Muscle layer of colon (tissue), 2 donors: ENCODE measurements at regions not wholly inside any gene's neighbourhood (a gene's known extent, or its start where the extent isn't known, plus 50 kb on each side); places are given as distances from the start of the nearest gene placed in this dataset.
A peak's percentile ranks its signal among the peaks of the same experiment; 100 is the strongest.
"Not testable (repeated sequence)": the region's sequence is repeated elsewhere in the genome, so short reads cannot be mapped to it uniquely, and the experiment has no call there.

Experiments
- H3K27ac ChIP-seq: one replicate; pipeline ENCODE4 v1.7.0; 2013; ENCODE audit warnings: low read depth, mild to moderate bottlenecking, low read length, moderate library complexity
- H3K27me3 ChIP-seq, 2 donors: one replicate each; pipeline ENCODE4 v1.7.0; 2013; ENCODE audit warnings: low read length in 2 of 2, mild to moderate bottlenecking in 2 of 2; ENCODE audit not compliant: insufficient read depth in 2 of 2, control insufficient read depth in 1 of 2
- H3K36me3 ChIP-seq: one replicate; pipeline ENCODE4 v1.7.0; 2013; ENCODE audit warnings: mild to moderate bottlenecking, low read length; ENCODE audit not compliant: insufficient read depth
- H3K4me1 ChIP-seq: one replicate; pipeline ENCODE4 v1.7.0; 2013; ENCODE audit warnings: mild to moderate bottlenecking, low read length; ENCODE audit not compliant: insufficient read depth
- H3K4me3 ChIP-seq, 2 donors: one replicate each; pipeline ENCODE4 v1.7.0; 2013; ENCODE audit warnings: low read length in 2 of 2, low read depth in 1 of 2, mild to moderate bottlenecking in 1 of 2, moderate library complexity in 1 of 2
- H3K9ac ChIP-seq: one replicate; pipeline ENCODE4 v1.7.0; 2013; ENCODE audit warnings: low read length
- H3K9me3 ChIP-seq: one replicate; pipeline ENCODE4 v1.7.0; 2013; ENCODE audit warnings: mild to moderate bottlenecking, low read length
- donor health status: abdominal sarcoma.
- donor health status: Adenocarcinoma of cecum.

GRCh38 chr1:115156826-115157468, 67.6 kb upstream of the TSPAN2 start:
- Histone ChIP-seq H3K36me3 (no peaks in the 10 kb centered on the region), H3K27me3 (no peaks in the 10 kb centered on the region), H3K4me3 (no peak overlapping the region), H3K9me3 (no peaks in the 10 kb centered on the region), H3K9ac (no peak overlapping the region), H3K4me1 (peaks cover 23% of the 10 kb centered on the region), H3K27ac (no peak overlapping the region)

- peaks cover 23% of the 10 kb centered on the region for H3K4me1 ChIP-seq
These were observed 64.8 kb upstream of the TSPAN2 start for GRCh38 chr1:115153966-115154557.

GRCh38 chr1:115147928-115148327, 58.6 kb upstream of the TSPAN2 start:
- H3K4me1 ChIP-seq, H3K9ac ChIP-seq, H3K27me3 ChIP-seq, H3K4me3 ChIP-seq, H3K9me3 ChIP-seq, H3K36me3 ChIP-seq, H3K27ac ChIP-seq: not testable (repeated sequence)

More at GRCh38 chr1:115153966-115154557, 64.8 kb upstream of the TSPAN2 start:
- Histone ChIP-seq H3K36me3 (no peaks in the 10 kb centered on the region), H3K27ac (no peak overlapping the region), H3K9me3 (no peaks in the 10 kb centered on the region), H3K9ac (no peak overlapping the region), H3K4me3 (no peak overlapping the region), H3K27me3 (no peaks in the 10 kb centered on the region)

- Histone ChIP-seq H3K9me3 (no peaks in the 10 kb centered on the region), H3K36me3 (no peaks in the 10 kb centered on the region), H3K9ac (no peak overlapping the region), H3K27ac (no peak overlapping the region), H3K4me3 (no peak overlapping the region), H3K4me1 (no peaks in the 10 kb centered on the region), H3K27me3 (no peaks in the 10 kb centered on the region)
These were observed 55.9 kb upstream of the TSPAN2 start for GRCh38 chr1:115145226-115145625.

GRCh38 chr1:115144176-115144575, 54.9 kb upstream of the TSPAN2 start:
- Histone ChIP-seq H3K4me1 (peaks cover 3% of the 10 kb centered on the region), H3K27ac (no peak overlapping the region), H3K27me3 (no peaks in the 10 kb centered on the region), H3K9me3 (no peaks in the 10 kb centered on the region), H3K36me3 (no peaks in the 10 kb centered on the region), H3K9ac (no peak overlapping the region), H3K4me3 (no peak overlapping the region)

- H3K9ac ChIP-seq: no peak overlapping the region
- H3K36me3 ChIP-seq: no peaks in the 10 kb centered on the region
- no peaks in the 10 kb centered on the region for H3K27me3 ChIP-seq
- H3K4me1 ChIP-seq: peaks cover 10% of the 10 kb centered on the region
- no peak overlapping the region for H3K4me3 ChIP-seq
- H3K9me3 ChIP-seq: no peaks in the 10 kb centered on the region
- H3K27ac ChIP-seq: no peak overlapping the region
These were observed 53.3 kb upstream of the TSPAN2 start for GRCh38 chr1:115142616-115143015.

- Histone ChIP-seq H3K36me3 (no peaks in the 10 kb centered on the region), H3K27me3 (no peaks in the 10 kb centered on the region), H3K9me3 (no peaks in the 10 kb centered on the region), H3K27ac (no peak overlapping the region), H3K4me1 (peaks cover 10% of the 10 kb centered on the region), H3K4me3 (no peak overlapping the region), H3K9ac (no peak overlapping the region)
These were observed 51.8 kb upstream of the TSPAN2 start for GRCh38 chr1:115141145-115141454.

GRCh38 chr1:115140442-115141144, 51.3 kb upstream of the TSPAN2 start:
- H3K36me3 ChIP-seq: no peaks in the 10 kb centered on the region
- H3K4me3 ChIP-seq: no peak overlapping the region
- no peaks in the 10 kb centered on the region for H3K27me3 ChIP-seq
- H3K9ac ChIP-seq: no peak overlapping the region
- no peak overlapping the region for H3K27ac ChIP-seq
- H3K4me1 ChIP-seq: peaks cover 10% of the 10 kb centered on the region
- H3K9me3 ChIP-seq: no peaks in the 10 kb centered on the region

GRCh38 chr1:115139381-115139780, 50.1 kb upstream of the TSPAN2 start:
- Histone ChIP-seq H3K36me3 (no peaks in the 10 kb centered on the region), H3K9me3 (no peaks in the 10 kb centered on the region), H3K4me3 (peak overlapping the region in 1 of 2 donors; percentile 19), H3K9ac (no peak overlapping the region), H3K27ac (no peak overlapping the region), H3K27me3 (no peaks in the 10 kb centered on the region), H3K4me1 (peaks cover 15% of the 10 kb centered on the region)
